ENCODE measurements at regions not wholly inside any gene's neighbourhood (a gene's known extent, or its start where the extent isn't known, plus 50 kb on each side); places are given as distances from the start of the nearest gene placed in this dataset.

- Mint-ChIP-seq H3K4me1 (no peaks in the 10 kb centered on the region), H3K27ac (no peak overlapping the region), H3K9me3 (ENCODE audit: low read depth) (no peaks in the 10 kb centered on the region), H3K36me3 (no peaks in the 10 kb centered on the region), H3K4me3 (no peak overlapping the region), H3K27me3 (no peaks in the 10 kb centered on the region)
- no peak for DNase-seq
- CTCF ChIA-PET, result no interaction called here
- no peak for ATAC-seq
Measured at GRCh38 chr16:64579712-64580111, 542.2 kb downstream of the CDH11 start.

- ATAC-seq (no peak), DNase-seq (no peak)
- Mint-ChIP-seq H3K36me3 (no peaks in the 10 kb centered on the region), H3K27ac (no peak overlapping the region), H3K4me3 (no peak overlapping the region), H3K27me3 (no peaks in the 10 kb centered on the region), H3K4me1 (no peaks in the 10 kb centered on the region), H3K9me3 (ENCODE audit: low read depth) (peaks cover 12% of the 10 kb centered on the region)
- CTCF ChIA-PET, result no interaction called here
Measured at GRCh38 chr16:64545768-64546167, 576.1 kb downstream of the CDH11 start.

- CTCF ChIA-PET, result no interaction called here
- no peaks in the 10 kb centered on the region for H3K27me3 Mint-ChIP-seq
Measured at GRCh38 chr16:64544859-64545258, 577.0 kb downstream of the CDH11 start.

GRCh38 chr16:64543441-64543840, 578.4 kb downstream of the CDH11 start:
- ATAC-seq (no peak), DNase-seq (no peak)
- no peak overlapping the region for H3K4me3 Mint-ChIP-seq
- H3K9me3 Mint-ChIP-seq (ENCODE audit: low read depth), result peaks cover 10% of the 10 kb centered on the region
- no peaks in the 10 kb centered on the region for H3K36me3 Mint-ChIP-seq
- no peaks in the 10 kb centered on the region for H3K27me3 Mint-ChIP-seq
- H3K4me1 Mint-ChIP-seq, result no peaks in the 10 kb centered on the region
- CTCF ChIA-PET, result no interaction called here
- H3K27ac Mint-ChIP-seq, result no peak overlapping the region

More at GRCh38 chr16:64544859-64545258, 577.0 kb downstream of the CDH11 start:
- Mint-ChIP-seq H3K9me3 (ENCODE audit: low read depth) (peaks cover 12% of the 10 kb centered on the region), H3K27ac (no peak overlapping the region), H3K36me3 (no peaks in the 10 kb centered on the region), H3K4me1 (no peaks in the 10 kb centered on the region), H3K4me3 (no peak overlapping the region)
- no peak for DNase-seq
- no peak for ATAC-seq

GRCh38 chr16:64543031-64543430, 578.8 kb downstream of the CDH11 start:
- no peaks in the 10 kb centered on the region for H3K4me1 Mint-ChIP-seq
- peaks cover 10% of the 10 kb centered on the region for H3K9me3 Mint-ChIP-seq (ENCODE audit: low read depth)
- DNase-seq (no peak), ATAC-seq (no peak)
- no peaks in the 10 kb centered on the region for H3K36me3 Mint-ChIP-seq
- no peak overlapping the region for H3K27ac Mint-ChIP-seq
- no peaks in the 10 kb centered on the region for H3K27me3 Mint-ChIP-seq
- no peak overlapping the region for H3K4me3 Mint-ChIP-seq
- CTCF ChIA-PET, result no interaction called here

- H3K4me1 Mint-ChIP-seq, result no peaks in the 10 kb centered on the region
- H3K9me3 Mint-ChIP-seq (ENCODE audit: low read depth), result peaks cover 10% of the 10 kb centered on the region
- no peak for DNase-seq
- no peak overlapping the region for H3K27ac Mint-ChIP-seq
- no peak overlapping the region for H3K4me3 Mint-ChIP-seq
- no peaks in the 10 kb centered on the region for H3K27me3 Mint-ChIP-seq
- ATAC-seq, result no peak
- H3K36me3 Mint-ChIP-seq, result no peaks in the 10 kb centered on the region
- CTCF ChIA-PET, result no interaction called here
Measured at GRCh38 chr16:64542152-64542551, 579.7 kb downstream of the CDH11 start.

- H3K4me3 Mint-ChIP-seq, result no peak overlapping the region
- no peak for ATAC-seq
- no peaks in the 10 kb centered on the region for H3K36me3 Mint-ChIP-seq
- no peak overlapping the region for H3K27ac Mint-ChIP-seq
- DNase-seq, result no peak
- no peaks in the 10 kb centered on the region for H3K4me1 Mint-ChIP-seq
- H3K27me3 Mint-ChIP-seq, result no peaks in the 10 kb centered on the region
- peaks cover 12% of the 10 kb centered on the region for H3K9me3 Mint-ChIP-seq (ENCODE audit: low read depth)
- CTCF ChIA-PET, result no interaction called here
Measured at GRCh38 chr16:64541621-64542020, 580.2 kb downstream of the CDH11 start.

GRCh38 chr16:64540434-64540833, 581.4 kb downstream of the CDH11 start:
- DNase-seq, result no peak
- H3K4me3 Mint-ChIP-seq, result no peak overlapping the region
- H3K27me3 Mint-ChIP-seq, result no peaks in the 10 kb centered on the region
- no peak for ATAC-seq
- H3K27ac Mint-ChIP-seq, result no peak overlapping the region
- H3K9me3 Mint-ChIP-seq (ENCODE audit: low read depth), result peaks cover 12% of the 10 kb centered on the region
- CTCF ChIA-PET, result no interaction called here
- H3K4me1 Mint-ChIP-seq, result no peaks in the 10 kb centered on the region
- H3K36me3 Mint-ChIP-seq, result no peaks in the 10 kb centered on the region

- Mint-ChIP-seq H3K9me3 (ENCODE audit: low read depth) (peaks cover 12% of the 10 kb centered on the region), H3K36me3 (no peaks in the 10 kb centered on the region), H3K27me3 (no peaks in the 10 kb centered on the region), H3K4me3 (no peak overlapping the region), H3K27ac (no peak overlapping the region), H3K4me1 (no peaks in the 10 kb centered on the region)
- DNase-seq, result no peak
- ATAC-seq, result no peak
- CTCF ChIA-PET, result no interaction called here
Measured at GRCh38 chr16:64539811-64540371, 582.0 kb downstream of the CDH11 start.

GRCh38 chr16:64534180-64534780, 587.6 kb downstream of the CDH11 start:
- ATAC-seq (no peak), DNase-seq (no peak)
- Mint-ChIP-seq H3K27ac (no peak overlapping the region), H3K4me1 (no peaks in the 10 kb centered on the region), H3K27me3 (no peaks in the 10 kb centered on the region), H3K9me3 (ENCODE audit: low read depth) (peaks cover 17% of the 10 kb centered on the region), H3K36me3 (no peaks in the 10 kb centered on the region), H3K4me3 (no peak overlapping the region)
- CTCF ChIA-PET, result no interaction called here

GRCh38 chr16:64532691-64533090, 589.2 kb downstream of the CDH11 start:
- Mint-ChIP-seq H3K36me3 (no peaks in the 10 kb centered on the region), H3K27me3 (no peaks in the 10 kb centered on the region)

GRCh38 chr16:64532117-64532516, 589.7 kb downstream of the CDH11 start:
- Mint-ChIP-seq H3K36me3 (no peaks in the 10 kb centered on the region), H3K27me3 (no peaks in the 10 kb centered on the region), H3K27ac (no peak overlapping the region), H3K4me3 (no peak overlapping the region), H3K9me3 (ENCODE audit: low read depth) (peaks cover 16% of the 10 kb centered on the region), H3K4me1 (no peaks in the 10 kb centered on the region)
- CTCF ChIA-PET, result no interaction called here
- no peak for ATAC-seq
- DNase-seq, result no peak

More at GRCh38 chr16:64532691-64533090, 589.2 kb downstream of the CDH11 start:
- ATAC-seq, result no peak
- Mint-ChIP-seq H3K4me1 (no peaks in the 10 kb centered on the region), H3K9me3 (ENCODE audit: low read depth) (peaks cover 19% of the 10 kb centered on the region), H3K4me3 (no peak overlapping the region), H3K27ac (no peak overlapping the region)
- DNase-seq, result no peak
- CTCF ChIA-PET, result no interaction called here

GRCh38 chr16:64531401-64531800, 590.5 kb downstream of the CDH11 start:
- DNase-seq, result no peak
- CTCF ChIA-PET, result no interaction called here
- Mint-ChIP-seq H3K9me3 (ENCODE audit: low read depth) (peaks cover 13% of the 10 kb centered on the region), H3K27ac (no peak overlapping the region), H3K4me3 (no peak overlapping the region), H3K4me1 (no peaks in the 10 kb centered on the region), H3K36me3 (no peaks in the 10 kb centered on the region), H3K27me3 (no peaks in the 10 kb centered on the region)
- no peak for ATAC-seq

- Mint-ChIP-seq H3K36me3 (no peaks in the 10 kb centered on the region), H3K9me3 (ENCODE audit: low read depth) (no peaks in the 10 kb centered on the region), H3K27ac (no peak overlapping the region), H3K4me3 (no peak overlapping the region), H3K4me1 (no peaks in the 10 kb centered on the region), H3K27me3 (no peaks in the 10 kb centered on the region)
- no peak for DNase-seq
- ATAC-seq, result no peak
- CTCF ChIA-PET, result no interaction called here
Measured at GRCh38 chr16:64522548-64522947, 599.3 kb downstream of the CDH11 start.

GRCh38 chr16:64513871-64514270, 608.0 kb downstream of the CDH11 start:
- ATAC-seq (no peak), DNase-seq (no peak)
- H3K36me3 Mint-ChIP-seq, result no peaks in the 10 kb centered on the region
- H3K27me3 Mint-ChIP-seq, result no peaks in the 10 kb centered on the region
- CTCF ChIA-PET, result no interaction called here
- no peak overlapping the region for H3K4me3 Mint-ChIP-seq
- H3K27ac Mint-ChIP-seq, result no peak overlapping the region
- H3K4me1 Mint-ChIP-seq, result no peaks in the 10 kb centered on the region
- H3K9me3 Mint-ChIP-seq (ENCODE audit: low read depth), result no peaks in the 10 kb centered on the region
